GM18907 (cell line): ENCODE measurements at regions not wholly inside any gene's neighbourhood (a gene's known extent, or its start where the extent isn't known, plus 50 kb on each side); places are given as distances from the start of the nearest gene placed in this dataset.
A peak's percentile ranks its signal among the peaks of the same experiment; 100 is the strongest.
"Not testable (repeated sequence)": the region's sequence is repeated elsewhere in the genome, so short reads cannot be mapped to it uniquely, and the experiment has no call there.

Experiments used
- ATAC-seq: cut with Tn5 transposase; IDR thresholded peaks from one replicate; pipeline ENCODE4 v1.9.1; 2021; ENCODE audit warnings: mild to moderate bottlenecking, moderate library complexity; ENCODE audit not compliant: unreplicated experiment

DNA sequence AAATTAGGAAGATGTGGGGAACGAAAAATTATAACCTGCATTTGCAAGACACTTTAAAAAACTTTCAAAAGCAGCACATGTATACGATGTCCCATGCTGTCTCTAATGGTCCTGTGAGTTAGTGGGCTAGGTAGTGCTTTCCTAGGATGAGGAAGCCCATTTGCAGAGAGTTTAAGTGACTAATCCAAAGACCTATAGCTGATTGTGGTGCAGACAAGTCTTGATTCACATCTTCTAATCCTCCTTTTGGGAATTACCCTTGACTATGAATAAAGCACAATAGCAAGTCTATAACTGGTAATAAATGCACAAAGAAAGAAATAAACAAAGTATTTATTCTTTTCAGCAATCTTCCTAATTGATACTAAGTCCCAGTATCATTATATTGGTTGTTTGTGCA, 234.6 kb upstream of the FANCL start:
- no peak for ATAC-seq

DNA sequence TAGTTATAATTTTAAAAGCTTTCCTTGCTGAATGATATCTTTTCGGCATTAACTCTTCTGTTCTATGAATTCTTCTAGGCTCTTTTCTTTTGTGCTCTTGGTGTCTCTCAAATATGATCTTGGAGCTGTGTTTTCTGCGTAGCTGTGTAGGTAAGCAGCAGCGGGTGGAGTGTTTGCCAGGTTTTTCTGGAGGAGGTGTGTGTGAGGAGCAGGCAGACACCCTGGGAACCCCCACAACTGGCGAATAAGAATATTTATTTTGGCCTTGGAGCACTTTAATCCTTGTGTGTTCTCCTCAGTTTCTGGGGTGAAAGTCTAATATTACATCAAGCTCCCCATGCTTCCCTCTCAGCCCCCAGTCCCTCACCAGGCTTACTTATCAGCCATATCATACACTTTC, 232.0 kb upstream of the FANCL start:
- ATAC-seq: no peak

DNA sequence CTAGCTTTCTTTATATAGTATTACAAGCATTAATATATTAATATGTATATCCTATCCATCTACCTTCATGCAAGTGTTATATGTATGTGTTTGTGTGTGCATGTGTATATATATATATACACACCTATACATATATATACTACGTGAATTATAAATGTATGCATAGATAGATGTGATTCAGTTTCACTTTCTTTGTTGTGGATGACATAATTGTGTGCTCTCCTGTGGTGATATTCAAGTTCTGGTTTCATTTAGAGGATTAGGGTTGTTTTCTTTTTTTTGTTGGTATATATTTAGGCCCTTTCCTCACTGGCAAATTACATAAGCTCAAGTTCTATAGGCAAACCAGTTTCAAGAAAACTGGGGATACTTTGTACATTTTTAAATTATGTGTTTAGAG, 225.7 kb upstream of the FANCL start:
- ATAC-seq: peak; percentile 74

DNA sequence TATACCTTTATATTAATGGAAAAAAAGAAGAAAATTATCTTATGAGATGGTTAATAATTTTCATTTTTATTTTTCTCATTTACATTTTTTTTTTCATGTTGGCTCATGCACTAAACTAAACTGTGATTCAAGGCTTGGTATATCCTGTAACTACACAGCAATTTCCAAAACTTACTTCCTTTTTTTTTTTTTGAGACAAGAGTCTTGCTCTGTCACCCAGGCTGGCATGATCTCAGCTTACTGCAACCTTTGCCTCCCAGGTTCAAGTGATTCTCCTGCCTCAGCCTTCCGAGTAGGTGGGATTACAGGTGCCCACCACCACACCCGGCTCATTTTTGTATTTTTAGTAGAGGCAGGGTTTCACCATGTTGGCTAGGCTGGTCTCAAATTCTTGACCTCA, 224.9 kb upstream of the FANCL start:
- not testable (repeated sequence) for ATAC-seq

DNA sequence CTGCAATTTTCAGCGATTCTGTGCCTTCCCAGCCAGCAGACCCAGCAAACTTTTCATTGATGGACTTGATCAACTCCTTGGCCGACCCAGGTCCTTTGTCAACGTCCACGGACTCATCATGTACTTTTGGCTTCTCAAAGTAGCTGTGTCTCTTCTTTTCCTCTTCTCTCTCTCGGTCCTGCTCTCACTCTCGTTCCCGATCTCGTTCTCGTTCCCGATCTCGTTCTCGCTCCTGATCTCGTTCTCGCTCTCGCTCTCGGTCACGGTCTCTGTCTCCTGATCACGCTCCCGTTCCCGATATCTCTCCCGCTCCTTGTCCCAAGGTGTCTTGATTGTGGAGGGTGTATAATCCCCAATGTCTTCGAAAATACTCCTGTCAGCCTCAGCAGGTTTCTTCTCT, 219.5 kb upstream of the FANCL start:
- ATAC-seq: no peak

DNA sequence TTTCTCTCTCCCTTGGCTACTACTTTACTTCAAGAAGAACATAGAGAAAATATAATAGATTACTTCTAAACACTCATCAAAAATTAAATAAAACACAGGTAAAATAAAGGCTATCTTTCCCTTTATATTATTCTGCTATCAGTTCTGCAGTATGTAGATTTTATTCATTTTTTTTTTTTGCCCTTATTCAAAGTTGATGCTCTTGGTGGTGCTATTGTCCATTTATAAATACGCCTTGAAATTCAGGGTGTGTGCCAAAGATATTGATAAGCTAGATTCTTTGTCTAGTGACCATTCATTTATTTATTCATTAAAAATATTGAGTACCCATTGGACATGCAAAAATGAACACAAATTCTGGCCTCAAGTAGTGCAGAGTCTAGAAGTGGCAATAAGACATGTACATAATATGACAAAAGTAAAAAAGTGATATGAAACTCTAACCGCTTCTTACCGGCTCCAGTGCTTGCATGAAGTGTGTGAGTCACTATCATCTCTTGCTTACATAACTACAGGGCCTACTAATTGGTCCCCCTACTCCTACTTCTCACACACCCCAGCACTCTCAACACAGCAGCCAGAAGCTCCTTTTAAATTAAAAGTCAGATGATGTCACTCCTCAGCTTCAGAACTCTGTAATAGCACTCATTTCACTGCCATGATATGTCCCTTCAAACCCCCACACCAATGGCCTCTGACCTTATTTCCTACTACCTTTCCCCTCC, 208.3 kb upstream of the FANCL start:
- peak; percentile 96 for ATAC-seq

DNA sequence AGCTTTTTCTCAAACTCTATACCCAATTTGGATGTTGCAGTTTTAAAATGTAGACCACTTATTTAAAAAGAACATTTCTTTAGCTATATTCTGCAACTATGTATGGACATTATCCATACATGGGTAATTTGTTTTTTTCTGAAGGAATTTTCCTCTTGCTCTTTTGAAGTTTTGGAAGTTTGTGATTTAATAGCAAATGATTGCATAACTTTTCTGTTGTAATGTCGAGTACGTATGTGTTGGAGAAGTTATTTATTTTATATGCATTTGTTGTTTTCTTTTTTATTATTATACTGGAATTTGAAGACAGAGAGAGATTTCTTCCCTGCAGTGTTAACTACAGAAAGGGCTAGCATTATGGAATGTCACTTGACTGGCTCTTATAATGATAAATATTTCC, 207.7 kb upstream of the FANCL start:
- no peak for ATAC-seq

DNA sequence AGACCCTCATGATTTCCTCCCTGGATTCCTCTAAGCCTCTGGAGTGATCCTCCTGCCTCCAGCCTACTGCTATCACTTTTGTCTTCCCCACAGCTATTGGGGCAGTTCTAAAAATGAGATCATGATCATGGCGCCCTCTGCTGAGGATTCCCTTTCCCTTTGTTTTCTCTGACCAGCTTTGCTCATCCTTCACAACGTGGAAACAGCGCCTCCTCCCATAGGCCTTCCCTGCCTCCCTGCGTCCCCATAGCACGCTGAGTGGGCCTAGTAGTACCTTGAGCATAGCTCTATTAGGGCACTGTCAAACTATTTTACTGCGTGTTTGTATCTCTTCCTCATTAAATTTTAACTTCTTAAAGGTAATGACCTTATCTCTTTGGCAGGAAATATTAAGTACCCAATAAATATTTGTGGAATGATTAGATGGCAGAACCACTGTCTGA, 207.0 kb upstream of the FANCL start:
- no peak for ATAC-seq

DNA sequence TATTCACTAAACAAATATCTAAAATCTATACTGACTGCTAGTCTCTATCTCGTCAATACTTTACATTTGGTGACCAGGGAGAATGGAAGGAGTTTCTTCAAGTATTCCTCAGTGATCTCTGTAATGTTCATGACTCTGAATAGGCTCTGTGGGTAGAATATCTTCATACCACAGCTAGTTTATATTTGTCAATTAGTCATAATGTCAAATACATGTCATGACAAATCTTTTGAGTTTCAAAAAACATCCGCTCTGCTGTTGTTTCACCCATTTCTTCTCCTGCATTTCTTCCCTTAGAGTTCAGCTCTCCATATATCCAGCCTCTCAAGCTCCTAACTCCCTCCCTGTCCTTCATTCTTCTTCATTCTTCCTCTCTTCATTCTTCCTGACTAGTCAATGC, 206.5 kb upstream of the FANCL start:
- ATAC-seq: no peak

DNA sequence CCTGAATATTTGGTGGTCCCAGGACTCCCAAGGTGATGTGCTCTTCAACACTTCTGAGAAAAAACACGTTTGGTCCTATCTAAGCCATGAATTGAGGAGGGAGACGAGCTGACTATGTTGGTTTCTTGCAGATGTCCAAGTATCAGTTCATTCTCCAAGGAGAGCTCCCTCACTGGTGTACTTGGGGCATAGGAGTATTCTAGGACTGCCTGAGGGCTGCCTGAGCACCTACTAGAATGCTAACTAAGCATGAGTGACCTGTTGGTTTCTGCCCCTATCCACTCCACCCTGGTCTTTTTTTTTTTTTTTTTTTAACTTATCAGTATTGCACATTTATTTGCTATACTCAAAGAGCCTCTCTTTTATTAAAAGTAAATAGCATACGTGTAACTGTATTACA, 200.5 kb upstream of the FANCL start:
- no peak for ATAC-seq

DNA sequence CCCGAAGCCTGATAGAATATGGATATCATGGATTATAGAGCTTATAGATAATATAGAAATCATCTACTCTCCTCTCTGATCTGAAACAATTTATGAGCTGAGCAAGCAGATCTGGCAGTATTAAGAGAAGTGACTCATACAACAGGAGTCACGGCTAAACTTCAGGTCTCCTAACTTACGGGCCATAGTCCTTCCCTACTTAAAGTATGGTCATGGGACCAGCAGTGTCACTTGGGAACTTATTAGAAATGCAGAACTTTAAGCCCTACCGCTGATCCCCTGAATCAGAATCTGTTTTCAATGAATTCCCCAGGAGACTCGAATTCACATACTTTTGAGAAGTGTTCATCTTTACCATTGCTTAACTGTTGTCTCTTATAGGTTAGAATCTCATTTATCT, 195.7 kb upstream of the FANCL start:
- ATAC-seq: no peak

DNA sequence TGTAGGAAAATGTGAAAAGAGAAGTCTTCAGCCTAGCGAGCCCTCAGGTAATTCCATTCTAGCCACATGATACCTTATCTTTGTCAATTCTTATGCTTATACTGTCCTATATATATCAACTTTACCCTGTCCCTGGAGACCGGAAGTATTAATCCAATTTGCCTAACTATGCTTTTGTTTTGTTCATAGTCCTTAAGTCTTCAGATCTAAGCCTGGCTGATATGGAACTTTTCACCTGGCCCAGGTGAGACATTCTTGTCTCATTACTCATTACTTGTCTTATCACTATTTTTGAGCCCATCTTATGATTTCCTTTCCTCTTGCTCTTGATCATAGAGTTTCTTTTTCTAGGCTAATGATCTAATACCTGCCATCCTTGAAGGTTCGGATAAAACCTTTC, 194.1 kb upstream of the FANCL start:
- ATAC-seq: no peak

DNA sequence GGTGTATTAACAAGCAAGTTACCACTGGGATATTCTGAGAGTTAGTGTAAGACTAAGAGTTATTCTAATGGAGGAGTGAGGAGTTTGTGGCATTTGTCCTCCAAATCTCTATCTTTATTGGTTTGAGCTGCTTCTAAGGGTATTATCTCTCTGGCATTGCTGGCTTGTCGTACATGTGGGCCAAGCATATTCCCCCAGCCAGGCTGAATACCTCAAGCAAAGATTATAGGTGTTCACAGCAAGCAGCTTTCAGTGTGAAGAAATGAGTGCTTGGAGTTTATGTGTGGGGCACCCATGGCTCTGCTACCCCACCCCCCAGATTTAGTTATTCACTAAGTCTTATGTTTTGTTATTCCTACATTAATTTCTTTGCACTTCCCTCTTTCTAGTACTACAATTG, 193.6 kb upstream of the FANCL start:
- no peak for ATAC-seq

DNA sequence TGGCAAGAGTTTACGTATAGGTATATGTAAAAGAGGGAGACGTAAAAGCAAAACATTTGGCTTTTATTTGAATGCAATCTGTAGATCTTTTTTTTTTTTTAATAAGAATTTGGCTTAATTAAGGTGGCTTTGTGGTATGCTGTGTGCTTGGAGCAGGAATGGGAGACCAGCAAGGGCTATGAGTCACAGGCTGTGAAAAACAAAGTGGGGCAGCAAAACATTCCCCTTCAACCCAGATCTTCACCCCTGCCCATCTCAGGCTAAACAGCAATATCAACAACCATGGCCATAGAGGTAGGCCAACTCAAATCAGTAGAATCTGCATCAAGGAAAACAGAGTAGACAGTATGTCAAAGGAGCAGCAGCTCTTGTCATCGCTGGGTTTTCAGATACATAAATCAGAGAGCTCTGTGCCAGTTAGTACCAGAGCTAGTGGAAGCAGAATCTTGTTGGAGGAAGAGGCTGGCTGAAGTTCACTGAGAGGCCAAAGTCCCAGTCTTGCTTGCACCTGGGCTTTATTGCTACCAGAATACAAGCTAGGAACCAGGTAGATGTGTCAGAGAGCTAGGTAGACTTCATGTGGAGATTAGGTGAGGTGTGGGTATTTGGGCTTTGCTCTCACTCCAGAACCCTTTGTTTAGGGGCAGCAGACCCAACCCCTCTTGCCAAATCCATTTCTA, 191.5 kb upstream of the FANCL start:
- ATAC-seq: no peak

DNA sequence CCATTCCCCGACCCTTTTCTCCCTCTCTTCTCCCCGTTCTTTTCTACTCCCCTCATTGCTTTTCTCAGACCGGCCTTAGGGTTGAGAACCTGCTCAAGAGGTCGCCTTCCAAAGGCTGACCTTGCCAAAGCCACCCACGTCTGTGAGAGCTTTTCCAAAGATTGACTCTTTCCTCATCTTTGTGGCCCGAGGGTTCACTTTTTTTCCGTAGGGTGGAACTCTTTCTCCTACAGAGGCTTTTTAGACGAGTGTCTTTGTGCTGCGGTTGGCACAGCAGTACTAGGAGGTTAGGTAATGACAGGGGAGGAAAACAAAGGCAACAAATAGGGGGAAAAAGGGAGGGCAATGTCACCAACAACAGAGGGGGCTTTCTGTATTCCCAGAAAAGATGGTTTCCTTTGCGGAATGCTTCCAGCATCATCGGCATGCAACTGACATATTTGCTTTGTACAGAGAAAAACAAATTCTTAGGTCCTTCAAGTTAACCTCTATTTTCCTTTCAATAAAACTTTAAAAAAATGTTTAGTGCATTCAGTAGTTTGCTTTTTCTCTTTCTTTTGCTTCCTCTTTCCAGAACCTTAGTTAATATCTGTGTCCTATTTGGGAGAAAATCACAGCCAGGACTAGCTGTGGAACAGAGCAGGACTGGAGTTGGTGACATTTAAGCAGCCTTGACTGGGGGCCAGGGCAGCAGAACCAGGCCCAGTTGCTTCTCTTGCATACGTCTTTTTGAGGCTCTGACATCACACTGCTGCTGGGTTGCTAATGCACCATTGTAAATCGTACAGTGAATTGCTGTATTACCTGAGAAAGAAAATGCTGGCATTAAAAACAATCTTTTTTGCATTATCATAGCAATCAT, 188.1 kb upstream of the FANCL start:
- no peak for ATAC-seq

DNA sequence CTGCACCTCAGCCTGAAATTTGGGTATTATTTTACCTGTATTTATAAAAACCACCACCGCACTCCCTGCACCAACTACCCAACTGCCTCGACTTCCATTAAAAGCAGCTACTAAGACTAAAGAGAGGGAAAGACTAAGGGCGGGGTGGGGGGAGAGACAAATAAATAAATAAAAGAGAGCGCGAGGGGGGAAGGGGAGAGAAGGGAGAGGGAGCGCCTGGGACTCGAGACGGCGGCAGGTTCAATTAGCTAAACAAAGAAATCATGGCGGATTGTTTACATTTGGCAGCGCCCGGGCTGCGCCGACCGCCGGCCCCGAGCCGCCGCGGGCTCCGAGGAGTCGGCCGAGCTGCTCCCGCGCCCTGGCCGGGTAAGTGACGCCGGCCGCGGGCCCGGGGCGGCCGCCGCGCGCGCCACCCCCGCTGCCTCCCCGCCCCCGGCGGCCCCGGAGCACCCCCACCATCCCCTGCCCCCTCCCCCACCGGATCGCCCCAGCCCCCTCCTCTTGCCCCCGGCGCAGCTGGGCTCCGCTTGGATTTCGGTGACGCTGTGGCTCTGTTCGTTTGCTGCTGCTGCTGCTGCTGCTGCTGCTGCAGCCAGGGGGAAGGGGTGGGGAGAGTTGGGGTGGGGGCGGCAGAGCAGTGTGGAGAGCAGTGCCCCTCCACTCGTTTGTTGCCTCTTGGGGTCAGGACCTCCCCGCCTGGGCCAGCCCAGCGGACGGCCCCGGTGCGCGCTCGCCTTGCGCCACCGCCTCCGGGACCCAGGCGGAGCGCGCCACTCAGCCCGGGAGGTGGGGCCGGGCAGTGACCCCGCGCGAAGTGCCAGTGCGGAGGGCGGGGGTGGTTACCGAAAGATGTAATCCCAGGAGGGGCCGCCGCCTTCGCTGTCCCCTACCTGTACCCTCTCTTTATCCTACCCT, 187.2 kb upstream of the FANCL start:
- ATAC-seq: peak; percentile 58

DNA sequence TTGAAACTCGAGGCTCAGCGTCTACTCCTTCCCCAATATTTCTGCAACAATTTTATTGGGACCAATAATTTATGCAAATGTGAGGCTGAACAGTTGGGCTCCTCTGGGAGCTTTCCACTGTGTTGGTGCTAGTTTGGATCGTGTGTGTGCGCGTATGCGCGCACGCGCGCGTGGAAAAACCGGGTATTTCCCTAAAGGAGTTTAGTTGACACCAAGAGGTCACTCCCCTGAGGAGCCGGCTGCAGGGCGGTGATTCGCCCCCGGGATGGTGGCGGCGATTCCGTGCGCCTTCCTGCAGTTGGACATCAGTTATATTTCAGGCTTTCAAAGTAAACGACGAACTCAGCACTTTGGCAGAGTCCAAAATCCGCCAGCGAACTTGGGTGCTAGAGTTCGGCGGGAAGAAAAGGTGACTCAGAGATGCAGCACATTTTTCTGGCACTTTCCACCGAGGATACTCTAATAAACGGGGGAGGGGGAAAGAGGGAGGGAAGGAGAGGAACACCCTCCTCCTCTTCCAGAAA, 186.5 kb upstream of the FANCL start:
- ATAC-seq: no peak

DNA sequence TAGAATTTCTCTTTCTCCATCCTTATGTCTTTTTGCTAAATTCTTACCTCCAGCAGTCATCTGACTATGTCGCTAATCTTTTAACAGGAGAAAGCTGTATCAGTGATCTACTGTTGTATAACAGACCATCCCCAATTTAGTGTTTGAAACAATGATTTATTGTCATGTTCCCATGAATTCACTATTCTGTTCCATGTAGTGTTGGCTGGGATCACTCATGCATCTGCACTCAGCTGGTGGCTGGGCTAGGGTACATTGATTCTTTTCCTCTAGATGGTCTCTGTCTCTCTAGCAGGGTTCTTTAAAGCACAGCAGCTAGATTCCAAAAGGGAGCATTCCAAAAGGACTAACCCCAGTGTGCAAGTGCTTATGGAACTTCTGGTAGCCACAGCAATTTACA, 184.2 kb upstream of the FANCL start:
- ATAC-seq: no peak

DNA sequence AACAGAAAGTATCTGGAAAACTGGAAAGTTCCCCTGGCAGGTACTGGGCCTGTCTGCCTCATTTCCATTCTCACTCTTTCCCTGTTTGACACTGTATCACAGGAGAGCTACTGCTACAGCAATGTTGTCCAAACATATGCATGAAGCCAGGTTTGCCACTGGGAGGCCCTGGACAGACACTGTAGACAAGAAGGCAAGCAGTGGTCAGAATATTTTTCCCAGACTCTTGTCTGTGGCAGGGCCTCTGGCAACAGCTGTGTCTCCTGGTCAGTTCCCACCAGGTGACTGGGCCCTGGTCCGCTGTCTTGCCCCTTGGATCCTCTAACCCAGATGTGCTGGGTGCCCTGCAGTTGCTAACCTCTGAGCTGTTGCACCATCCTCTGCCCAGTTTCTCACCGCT, 178.9 kb upstream of the FANCL start:
- no peak for ATAC-seq

DNA sequence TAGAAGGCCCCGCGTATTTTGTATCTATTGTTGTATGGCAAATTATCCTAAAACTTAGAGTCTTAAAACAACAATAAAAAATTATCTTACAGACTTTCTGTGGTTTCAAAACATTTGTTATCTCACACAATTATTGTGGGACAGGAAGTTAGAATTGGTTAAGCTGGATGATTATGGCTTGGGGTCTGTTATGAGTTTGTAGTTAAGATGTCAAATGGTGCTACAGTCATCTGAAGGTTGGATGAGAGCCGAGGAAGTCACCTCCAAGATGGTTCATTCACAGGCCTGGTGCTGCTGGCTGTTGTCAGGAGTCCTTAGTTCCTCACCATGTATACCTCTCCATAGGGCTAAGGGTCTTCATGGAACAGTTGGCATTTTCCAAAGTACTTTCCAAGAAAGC, 175.6 kb upstream of the FANCL start:
- ATAC-seq: no peak

DNA sequence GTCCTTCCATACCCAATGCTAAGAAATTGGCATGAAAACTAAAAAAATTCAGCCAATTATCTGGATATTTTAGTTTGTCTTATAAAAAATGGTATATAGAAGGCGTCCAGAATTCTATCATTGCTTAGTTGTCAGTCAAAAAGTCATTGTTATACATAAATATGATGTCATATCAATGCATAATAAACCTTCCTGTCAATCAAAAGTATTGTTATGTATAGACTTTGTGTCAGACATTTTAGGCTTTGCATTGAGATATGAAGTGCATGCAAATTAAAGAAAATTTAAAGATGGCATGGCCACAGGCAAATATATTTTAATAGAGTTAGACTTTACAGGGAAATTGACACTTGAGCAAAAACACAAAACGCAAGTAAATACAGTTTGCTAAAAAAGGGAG, 173.4 kb upstream of the FANCL start:
- ATAC-seq: no peak
